ENCODE measurements at regions not wholly inside any gene's neighbourhood (a gene's known extent, or its start where the extent isn't known, plus 50 kb on each side); places are given as distances from the start of the nearest gene placed in this dataset.

DNA sequence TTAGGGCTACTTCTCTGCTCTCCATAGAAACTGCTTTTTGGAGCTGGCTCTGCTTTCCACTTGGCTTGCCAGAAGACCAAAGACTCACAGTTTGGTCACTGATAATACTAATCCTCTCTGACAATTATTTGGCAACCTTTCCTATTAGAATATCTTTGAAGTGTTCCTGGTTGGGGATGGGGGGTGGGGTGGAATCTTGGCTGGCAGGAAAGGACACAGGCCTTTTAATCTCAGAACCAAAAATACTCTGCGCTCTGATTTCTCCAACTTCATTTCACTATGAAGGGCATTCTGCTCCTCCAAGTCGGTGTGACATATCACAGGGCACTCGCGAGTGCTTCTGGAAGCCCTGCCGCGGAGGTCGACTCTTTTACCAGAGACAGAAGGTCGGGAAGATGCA is 1329.0 kb upstream of the WWC1 start:
- Mint-ChIP-seq H3K36me3 (no peaks in the 10 kb centered on the region), H3K9me3 (peaks cover 0 to 4% (median 0%) of the 10 kb centered on the region in 7 donors), H3K4me3 (no peak overlapping the region), H3K27ac (no peak overlapping the region), H3K27me3 (ENCODE audit: low read depth in 3 of 3) (no peaks in the 10 kb centered on the region), H3K4me1 (no peaks in the 10 kb centered on the region)
- DNase-seq = no peak
- Histone ChIP-seq H3K27me3 (ENCODE audit: control insufficient read depth in 2 of 2, insufficient read depth in 2 of 2, low read length in 2 of 2) (no peaks in the 10 kb centered on the region), H3K4me3 (replicated peaks in 1 of 3; ENCODE audit: low read depth in 2 of 3, low read length in 3 of 3) (no peak overlapping the region), H3K79me2 (ENCODE audit: insufficient read depth, low read length) (no peaks in the 10 kb centered on the region), H3K36me3 (replicated peaks in 1 of 2; ENCODE audit: control insufficient read depth in 1 of 2, insufficient read depth in 2 of 2, low read length in 2 of 2) (no peaks in the 10 kb centered on the region), H3K4me1 (ENCODE audit: control insufficient read depth in 1 of 2, insufficient read depth in 2 of 2, low read length in 2 of 2) (no peaks in the 10 kb centered on the region), H3K9ac (ENCODE audit: insufficient read depth, low read length, poor library complexity, severe bottlenecking) (no peak overlapping the region), H3K27ac (ENCODE audit: low read depth in 1 of 2, low read length in 2 of 2) (no peak overlapping the region), H4K20me1 (ENCODE audit: insufficient read depth, low read length) (no peaks in the 10 kb centered on the region), H3K9me3 (replicated peaks in 1 of 2; ENCODE audit: control insufficient read depth in 1 of 2, insufficient read depth in 1 of 2, low read length in 2 of 2) (no peaks in the 10 kb centered on the region), H3K4me2 (replicated peaks; ENCODE audit: extremely low read depth, low read length, poor library complexity, severe bottlenecking) (no peak overlapping the region), H2AFZ (ENCODE audit: insufficient read depth, low read depth, low read length, poor library complexity, severe bottlenecking) (no peak overlapping the region)
- TF ChIP-seq, protein P1, sequence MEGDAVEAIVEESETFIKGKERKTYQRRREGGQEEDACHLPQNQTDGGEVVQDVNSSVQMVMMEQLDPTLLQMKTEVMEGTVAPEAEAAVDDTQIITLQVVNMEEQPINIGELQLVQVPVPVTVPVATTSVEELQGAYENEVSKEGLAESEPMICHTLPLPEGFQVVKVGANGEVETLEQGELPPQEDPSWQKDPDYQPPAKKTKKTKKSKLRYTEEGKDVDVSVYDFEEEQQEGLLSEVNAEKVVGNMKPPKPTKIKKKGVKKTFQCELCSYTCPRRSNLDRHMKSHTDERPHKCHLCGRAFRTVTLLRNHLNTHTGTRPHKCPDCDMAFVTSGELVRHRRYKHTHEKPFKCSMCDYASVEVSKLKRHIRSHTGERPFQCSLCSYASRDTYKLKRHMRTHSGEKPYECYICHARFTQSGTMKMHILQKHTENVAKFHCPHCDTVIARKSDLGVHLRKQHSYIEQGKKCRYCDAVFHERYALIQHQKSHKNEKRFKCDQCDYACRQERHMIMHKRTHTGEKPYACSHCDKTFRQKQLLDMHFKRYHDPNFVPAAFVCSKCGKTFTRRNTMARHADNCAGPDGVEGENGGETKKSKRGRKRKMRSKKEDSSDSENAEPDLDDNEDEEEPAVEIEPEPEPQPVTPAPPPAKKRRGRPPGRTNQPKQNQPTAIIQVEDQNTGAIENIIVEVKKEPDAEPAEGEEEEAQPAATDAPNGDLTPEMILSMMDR (IDR thresholded peaks at IDR 0.05) = no peak
- 54% methylated on average over 6 of the region's 8 CpGs for WGBS (ENCODE audit: insufficient coverage)
- intact Hi-C loops (cut with micrococcal nuclease) = no loop called here

DNA sequence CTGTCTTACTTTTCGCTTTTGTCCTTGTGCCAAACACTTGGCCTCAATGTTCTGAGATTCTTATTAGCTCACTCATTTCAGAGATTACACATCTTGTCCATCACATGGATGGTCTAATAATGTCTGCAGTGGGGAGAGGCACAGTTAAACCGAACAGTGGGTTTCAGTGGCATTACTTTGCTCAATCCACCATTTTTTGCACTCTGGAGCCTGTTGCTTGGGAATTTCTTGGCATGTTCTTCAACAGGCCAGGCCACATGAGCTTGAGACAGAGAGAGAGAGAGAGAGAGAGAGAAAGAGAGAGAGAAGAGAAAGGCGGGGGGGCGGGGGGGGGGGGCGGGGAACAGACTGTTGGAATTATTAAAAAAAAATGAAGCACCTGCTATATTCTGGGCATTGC is 1327.8 kb upstream of the WWC1 start:
- no peaks in the 10 kb centered on the region for H3K9me3 ChIP-seq (replicated peaks in 1 of 2; ENCODE audit: control insufficient read depth in 1 of 2, insufficient read depth in 1 of 2, low read length in 2 of 2)
- WGBS (ENCODE audit: insufficient coverage) = 80% methylated on average over 1 of the region's 5 CpGs
- H3K9me3 Mint-ChIP-seq = peaks cover 0 to 4% (median 0%) of the 10 kb centered on the region in 7 donors

More for the DNA sequence above, 1327.8 kb upstream of the WWC1 start:
- Mint-ChIP-seq H3K27ac (no peak overlapping the region), H3K27me3 (ENCODE audit: low read depth in 3 of 3) (no peaks in the 10 kb centered on the region), H3K36me3 (no peaks in the 10 kb centered on the region), H3K4me3 (no peak overlapping the region), H3K4me1 (no peaks in the 10 kb centered on the region)
- no peaks in the 10 kb centered on the region for H3K36me3 ChIP-seq (replicated peaks in 1 of 2; ENCODE audit: control insufficient read depth in 1 of 2, insufficient read depth in 2 of 2, low read length in 2 of 2)
- H3K4me1 ChIP-seq (ENCODE audit: control insufficient read depth in 1 of 2, insufficient read depth in 2 of 2, low read length in 2 of 2) = no peaks in the 10 kb centered on the region
- no peak overlapping the region for H2AFZ ChIP-seq (ENCODE audit: insufficient read depth, low read depth, low read length, poor library complexity, severe bottlenecking)
- H3K27ac ChIP-seq (ENCODE audit: low read depth in 1 of 2, low read length in 2 of 2) = no peak overlapping the region
- intact Hi-C loops (cut with micrococcal nuclease) = no loop called here
- no peak overlapping the region for H3K4me2 ChIP-seq (replicated peaks; ENCODE audit: extremely low read depth, low read length, poor library complexity, severe bottlenecking)
- no peak overlapping the region for H3K9ac ChIP-seq (ENCODE audit: insufficient read depth, low read length, poor library complexity, severe bottlenecking)
- H4K20me1 ChIP-seq (ENCODE audit: insufficient read depth, low read length) = no peaks in the 10 kb centered on the region
- no peak overlapping the region for H3K4me3 ChIP-seq (replicated peaks in 1 of 3; ENCODE audit: low read depth in 2 of 3, low read length in 3 of 3)
- no peaks in the 10 kb centered on the region for H3K79me2 ChIP-seq (ENCODE audit: insufficient read depth, low read length)
- DNase-seq = no peak
- TF ChIP-seq, protein P1 (IDR thresholded peaks at IDR 0.05) = no peak
- H3K27me3 ChIP-seq (ENCODE audit: control insufficient read depth in 2 of 2, insufficient read depth in 2 of 2, low read length in 2 of 2) = no peaks in the 10 kb centered on the region

Data from CD14-positive monocyte (primary cell).